Stomach (tissue), 4 donors: ENCODE measurements at regions not wholly inside any gene's neighbourhood (a gene's known extent, or its start where the extent isn't known, plus 50 kb on each side); places are given as distances from the start of the nearest gene placed in this dataset.
"Not testable (repeated sequence)": the region's sequence is repeated elsewhere in the genome, so short reads cannot be mapped to it uniquely, and the experiment has no call there.

Experiments used
- CTCF ChIP-seq, 7 experiments: fragments of 450-650 bp in 4 of 7; fragments of 200-600 bp in 3 of 7; sonication (generic) in 3 of 7; IDR thresholded peaks; one replicate each; pipeline ENCODE4 v1.5.1; 2016 to 2019; ENCODE audit warnings: antibody characterized with exemption in 7 of 7, control low read depth in 2 of 7, mild to moderate bottlenecking in 1 of 7
- POLR2A ChIP-seq, 4 donors: fragments of 450-650 bp; IDR thresholded peaks; one replicate each; pipeline ENCODE4 v1.6.1; 2016; ENCODE audit warnings: antibody characterized with exemption in 4 of 4, control low read depth in 2 of 4, mild to moderate bottlenecking in 1 of 4, moderate library complexity in 1 of 4
- POLR2AphosphoS5 ChIP-seq, 3 donors: sonication (generic); formaldehyde crosslinking; IDR thresholded peaks; one replicate each; pipeline ENCODE4 v1.6.1; 2016; ENCODE audit warnings: antibody characterized with exemption in 3 of 3

- TF ChIP-seq CTCF, POLR2A, POLR2AphosphoS5 (IDR thresholded peaks at IDR 0.05): not testable (repeated sequence)
Measured at GRCh38 chr5:168143521-168143920, 147.9 kb upstream of the WWC1 start.
